Panc1 (cell line): ENCODE measurements at regions not wholly inside any gene's neighbourhood (a gene's known extent, or its start where the extent isn't known, plus 50 kb on each side); places are given as distances from the start of the nearest gene placed in this dataset.

Experiments
- ATAC-seq: fragments of 200-7000 bp; cut with Tn5 transposase; 2 replicates; pipeline ENCODE4 v1.9.1; 2020; ENCODE audit warnings: mild to moderate bottlenecking, moderate library complexity
- BruUV-seq: library from RNA; stranded (reverse); fragments of 400-500 nt; replicated peaks from 2 replicates; lab custom pipeline; 2021; lab: Mats Ljungman, UMichigan
- CTCF ChIA-PET: fragments of 300-600 bp; sonication (Branson Sonifier 250); formaldehyde crosslinking; loops from one replicate; lab custom pipeline; 2022; ENCODE audit warnings: antibody characterized with exemption; lab: Charles Lee
- POLR2A ChIA-PET: fragments of 300-600 bp; sonication (Branson Sonifier 250); formaldehyde crosslinking; loops from one replicate; lab custom pipeline; 2022; ENCODE audit warnings: antibody characterized with exemption; lab: Charles Lee
- DNase-seq: peaks from one replicate; pipeline ENCODE4 v3.0.0-alpha.2; 2010; ENCODE audit warnings: low read depth, low spot score
- H3K27ac ChIP-seq: 2 replicates; pipeline ENCODE4 v1.5.1; 2011; ENCODE audit warnings: mild to moderate bottlenecking, low read length, inconsistent platforms
- H3K27me3 ChIP-seq: fragments of 200-500 bp; sonication (Bioruptor generic); 2 replicates; pipeline ENCODE4 v1.6.0; 2014; ENCODE audit warnings: low read length, inconsistent platforms; ENCODE audit not compliant: control insufficient read depth, insufficient read depth
- H3K36me3 ChIP-seq: fragments of 200-500 bp; sonication (Bioruptor generic); 2 replicates; pipeline ENCODE4 v1.5.1; 2014; ENCODE audit warnings: inconsistent platforms, mild to moderate bottlenecking, low read length, moderate library complexity; ENCODE audit not compliant: control insufficient read depth, insufficient read depth
- H3K4me1 ChIP-seq: 2 replicates; pipeline ENCODE4 v1.5.1; 2011; ENCODE audit warnings: inconsistent platforms, mild to moderate bottlenecking, low read length, moderate library complexity; ENCODE audit not compliant: control insufficient read depth, insufficient read depth
- H3K4me3 ChIP-seq, 2 experiments: 2 replicates each; pipeline ENCODE4 v1.5.1; 2011 to 2012; ENCODE audit warnings: low read depth in 2 of 2, low read length in 2 of 2, mild to moderate bottlenecking in 2 of 2, inconsistent platforms in 1 of 2, moderate library complexity in 1 of 2
- H3K9me3 ChIP-seq: fragments of 200-500 bp; sonication (Bioruptor generic); 2 replicates; pipeline ENCODE4 v1.5.1; 2014; ENCODE audit warnings: low read depth, mild to moderate bottlenecking, inconsistent platforms, low read length, moderate library complexity; ENCODE audit not compliant: control insufficient read depth, insufficient read depth
- CTCF ChIP-seq: fragments of 450-650 bp; IDR thresholded peaks from 2 replicates; pipeline ENCODE4 v1.5.1; 2017; ENCODE audit warnings: mild to moderate bottlenecking
- POLR2AphosphoS5 ChIP-seq: IDR thresholded peaks from 2 replicates; pipeline ENCODE4 v1.6.1; 2012; ENCODE audit warnings: mild to moderate bottlenecking, low read depth, low read length, moderate library complexity
- REST ChIP-seq, 2 experiments: IDR thresholded peaks; 2 replicates each; pipeline ENCODE4 v1.6.1; 2011 to 2012; ENCODE audit warnings: low read depth in 2 of 2, control low read depth in 1 of 2, low read length in 1 of 2, mild to moderate bottlenecking in 1 of 2, moderate library complexity in 1 of 2; ENCODE audit not compliant: insufficient read depth in 1 of 2
- SIN3A ChIP-seq: IDR thresholded peaks from 2 replicates; pipeline ENCODE4 v1.6.1; 2012; ENCODE audit warnings: low read depth, mild to moderate bottlenecking, low read length, moderate library complexity, borderline replicate concordance; ENCODE audit not compliant: insufficient read depth
- TCF7L2 ChIP-seq: IDR thresholded peaks from 2 replicates; pipeline ENCODE4 v1.6.1; 2011; ENCODE audit warnings: mild to moderate bottlenecking, low read depth, low read length, inconsistent platforms
- in situ Hi-C: cut with HindIII; loops from 2 replicates; pipeline ENCODE4 v1.10.0; 2016; ENCODE audit warnings: low sequenced_read_pairs, low pct_unique_long_range_greater_than_20kb
- intact Hi-C: fragments of 100-400 bp; cut with micrococcal nuclease; formaldehyde crosslinking; loops from one replicate; pipeline ENCODE4 v1.10.0; 2022; ENCODE audit not compliant: unreplicated experiment

- no peak for ATAC-seq
- no peak overlapping the region for H3K4me3 ChIP-seq
- no peak for DNase-seq
- no peaks in the 10 kb centered on the region for H3K9me3 ChIP-seq
- ChIA-PET POLR2A (no interaction called here), CTCF (no interaction called here)
- no peaks in the 10 kb centered on the region for H3K4me1 ChIP-seq
- TF ChIP-seq TCF7L2 (no peak), POLR2AphosphoS5 (no peak), REST (IDR thresholded peaks at IDR 0.05; ENCODE audit: insufficient read depth in 1 of 2, low read depth in 2 of 2, low read length in 1 of 2) (no peak), CTCF (no peak), SIN3A (no peak)
- H3K36me3 ChIP-seq, result no peaks in the 10 kb centered on the region
- BruUV-seq, result no TSS peak
- in situ Hi-C loops, result no loop called here
- intact Hi-C loops, result no loop called here
- peaks cover 11% of the 10 kb centered on the region; the same call in 1 of the 2 replicates for H3K27me3 ChIP-seq
- H3K27ac ChIP-seq, result no peak overlapping the region
Measured at GRCh38 chr20:16647875-16648597, 74.8 kb upstream of the KIF16B start.

GRCh38 chr20:16641511-16642023 lies 68.3 kb upstream of the KIF16B start:
- no peaks in the 10 kb centered on the region for H3K36me3 ChIP-seq
- peaks cover 8% of the 10 kb centered on the region; the same call in 1 of the 2 replicates for H3K27me3 ChIP-seq
- ATAC-seq (no peak), DNase-seq (no peak)
- no peak overlapping the region for H3K27ac ChIP-seq
- no peaks in the 10 kb centered on the region for H3K9me3 ChIP-seq
- BruUV-seq, result no TSS peak
- intact Hi-C loops, result no loop called here
- no peak for TF ChIP-seq SIN3A
- TF ChIP-seq REST (IDR thresholded peaks at IDR 0.05; ENCODE audit: insufficient read depth in 1 of 2, low read depth in 2 of 2, low read length in 1 of 2), result no peak
- TF ChIP-seq TCF7L2, result no peak
- TF ChIP-seq POLR2AphosphoS5, result no peak
- TF ChIP-seq CTCF, result no peak
- H3K4me1 ChIP-seq, result no peaks in the 10 kb centered on the region
- H3K4me3 ChIP-seq, result no peak overlapping the region
- ChIA-PET CTCF (no interaction called here), POLR2A (no interaction called here)
- in situ Hi-C loops, result no loop called here
